HG02678 (cell line): ENCODE measurements at regions not wholly inside any gene's neighbourhood (a gene's known extent, or its start where the extent isn't known, plus 50 kb on each side); places are given as distances from the start of the nearest gene placed in this dataset.
A peak's percentile ranks its signal among the peaks of the same experiment; 100 is the strongest.

ENCODE experiments used
- ATAC-seq: cut with Tn5 transposase; IDR thresholded peaks from one replicate; pipeline ENCODE4 v1.9.1; 2021; ENCODE audit warnings: mild to moderate bottlenecking, moderate library complexity; ENCODE audit not compliant: unreplicated experiment

DNA sequence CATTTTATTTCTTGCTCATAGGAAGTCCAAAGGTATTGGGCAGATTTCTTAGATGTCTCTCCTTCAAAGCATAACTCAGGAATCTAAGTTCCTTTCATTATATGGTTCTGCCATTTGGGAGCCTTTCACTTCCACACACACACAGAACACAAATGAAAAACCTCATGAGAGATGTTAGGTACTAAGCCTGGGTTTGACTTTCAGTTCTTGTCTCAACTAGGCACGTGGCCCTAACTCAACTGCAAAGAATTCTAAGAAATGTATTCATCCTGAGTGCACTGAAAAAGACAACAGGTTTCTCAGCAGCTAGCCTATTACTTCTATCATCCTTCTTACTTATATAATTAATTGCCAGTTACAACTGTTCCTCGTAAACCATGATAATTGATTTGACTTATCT is 190.0 kb upstream of the SAMSN1 start:
- ATAC-seq, result peak; percentile 70

DNA sequence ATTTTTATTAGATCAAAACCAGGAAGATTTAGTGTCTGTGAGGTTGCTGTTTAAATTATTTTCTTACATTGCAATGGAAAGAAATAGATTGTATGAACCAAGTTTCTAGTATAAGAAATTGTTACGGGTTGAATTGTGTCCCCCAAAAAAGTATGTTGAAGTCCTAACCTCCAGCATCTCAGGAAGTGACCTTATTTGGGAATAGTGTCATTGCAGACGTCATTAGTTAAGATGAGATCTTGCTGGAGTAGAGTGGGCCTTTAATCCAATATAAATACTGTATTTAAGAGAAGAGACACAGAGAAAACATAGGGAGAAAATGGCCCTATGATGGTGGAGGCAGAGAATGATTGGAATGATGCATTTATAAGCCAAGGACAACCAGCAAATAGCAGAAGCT is 188.7 kb upstream of the SAMSN1 start:
- no peak for ATAC-seq

DNA sequence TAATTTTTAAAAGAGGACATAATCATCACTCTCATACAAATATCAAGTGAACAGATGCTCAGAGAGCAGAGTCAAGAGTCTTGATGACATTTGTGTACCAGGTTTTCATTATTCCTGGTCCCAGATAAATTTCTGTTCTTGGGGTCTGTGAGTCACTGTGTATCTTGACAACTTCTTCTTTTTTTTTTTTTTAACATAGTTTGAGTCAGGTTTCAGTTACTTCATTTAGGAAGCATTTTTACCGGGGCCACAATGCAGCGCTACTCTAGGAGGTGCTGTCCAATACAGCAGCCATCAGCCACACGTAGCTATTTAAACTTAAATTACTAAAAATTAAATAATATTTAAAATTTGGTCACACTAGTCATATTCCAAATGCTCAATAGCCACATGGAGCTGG is 188.1 kb upstream of the SAMSN1 start:
- no peak for ATAC-seq

DNA sequence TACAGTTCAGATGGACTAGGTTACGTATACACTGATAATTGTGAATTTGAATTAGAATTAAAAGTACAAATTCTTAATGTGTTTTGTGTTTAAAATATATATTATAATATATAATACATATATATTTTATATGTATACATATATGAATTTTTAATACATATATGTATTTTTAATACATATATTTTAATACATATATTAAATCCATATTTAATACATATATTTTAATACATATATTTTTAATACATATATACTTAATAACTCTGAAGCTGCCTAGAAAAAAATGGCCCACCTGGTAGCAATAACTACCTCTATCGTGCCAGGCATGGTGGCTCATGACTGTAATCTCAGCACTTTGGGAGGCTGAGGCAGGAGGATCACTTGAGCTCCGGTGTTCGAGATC is 179.1 kb upstream of the SAMSN1 start:
- no peak for ATAC-seq

DNA sequence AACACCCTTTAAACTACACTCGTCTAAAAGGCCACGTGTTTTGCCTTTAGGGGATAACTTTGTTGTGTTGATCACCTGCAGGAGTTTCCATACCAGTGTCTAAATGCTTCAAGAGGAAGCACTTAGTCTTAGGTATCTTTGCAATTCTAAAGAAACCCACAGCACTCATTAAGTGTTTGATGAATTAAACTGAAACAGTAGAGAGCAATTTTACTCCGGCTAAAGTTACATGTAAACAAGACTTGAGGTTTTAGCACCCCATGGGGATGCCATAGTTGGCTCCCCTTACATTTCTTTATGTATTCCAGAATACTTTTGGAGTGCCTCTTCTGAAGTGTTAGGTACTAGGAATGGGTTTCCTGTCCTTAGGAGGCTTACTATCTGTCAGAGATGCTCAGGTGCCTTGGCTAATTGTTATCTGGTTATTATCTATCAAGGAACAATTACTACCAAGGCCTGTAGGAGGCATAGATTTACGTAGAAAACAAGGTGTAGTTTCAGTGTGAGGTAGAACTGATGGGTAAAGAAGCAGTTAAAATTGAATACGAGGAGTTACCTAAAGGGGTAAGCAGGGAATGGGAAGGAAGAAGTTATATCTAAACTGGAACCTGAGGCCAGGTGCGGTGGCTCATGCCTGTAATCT is 176.8 kb upstream of the SAMSN1 start:
- ATAC-seq, result peak; percentile 52

DNA sequence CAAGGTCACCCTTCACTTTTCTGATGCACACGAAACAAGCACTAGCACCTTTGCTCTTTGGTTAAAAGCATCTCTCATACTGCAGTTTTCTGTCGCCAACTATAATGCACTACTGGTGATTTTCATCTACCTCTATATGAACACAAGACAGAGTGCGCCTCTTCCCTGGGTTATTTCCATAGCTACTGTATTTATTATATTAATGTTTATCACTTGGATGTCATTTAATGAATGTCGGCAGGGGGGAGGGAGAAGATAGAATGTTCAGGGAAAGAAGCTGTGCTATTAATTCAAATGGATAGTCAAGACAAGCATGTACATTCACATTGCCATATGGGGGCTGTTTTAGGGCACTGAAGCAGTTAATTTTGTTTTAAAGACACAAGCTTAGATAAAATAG is 174.1 kb upstream of the SAMSN1 start:
- ATAC-seq, result no peak

DNA sequence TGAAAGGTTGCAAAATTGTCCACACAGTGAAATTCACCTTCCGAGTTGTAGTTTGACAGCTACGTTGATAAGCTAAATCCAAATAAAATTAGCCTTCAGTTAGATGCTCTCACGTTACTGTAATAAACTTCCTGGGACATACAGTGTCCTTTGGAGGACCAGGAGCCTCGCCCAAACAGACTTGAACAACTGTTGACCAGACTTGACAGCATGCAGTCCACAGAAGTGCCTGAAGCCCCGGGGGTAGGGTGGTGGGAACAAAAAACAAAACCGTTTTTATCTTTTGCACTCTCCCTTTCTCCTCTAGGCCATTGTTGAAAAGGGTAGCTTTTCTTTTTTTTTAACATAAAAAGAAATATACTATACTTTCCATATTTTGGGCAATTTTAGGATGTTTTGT is 172.8 kb upstream of the SAMSN1 start:
- no peak for ATAC-seq

DNA sequence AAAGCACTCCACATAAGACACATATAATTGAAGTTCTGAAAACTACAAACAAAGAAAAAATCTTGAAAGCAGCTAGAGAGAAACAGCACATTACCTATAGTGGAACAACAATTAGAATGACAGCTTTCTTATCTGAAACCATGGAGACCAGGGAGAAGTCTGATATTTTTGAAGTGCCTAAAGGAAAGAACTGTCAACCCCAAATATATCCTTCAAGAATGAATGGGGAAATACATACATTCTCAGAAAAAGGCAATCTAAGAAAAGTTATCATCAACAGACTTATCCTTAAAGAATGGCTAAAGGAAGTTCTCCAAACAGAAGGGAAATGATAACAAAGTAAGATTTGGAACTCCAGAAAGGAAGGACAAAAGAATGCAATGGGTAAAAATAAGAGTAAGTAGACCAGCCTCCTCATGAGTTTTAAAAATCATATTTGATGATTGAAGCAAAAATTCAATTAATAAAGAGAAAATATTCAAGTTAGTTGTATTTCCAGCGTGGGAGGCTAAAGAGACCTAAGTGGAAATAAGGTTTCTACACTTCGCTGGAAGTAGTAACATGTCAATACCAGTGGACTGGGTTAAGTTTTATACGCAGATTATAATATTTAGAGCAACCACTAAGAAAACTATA is 170.8 kb upstream of the SAMSN1 start:
- no peak for ATAC-seq

DNA sequence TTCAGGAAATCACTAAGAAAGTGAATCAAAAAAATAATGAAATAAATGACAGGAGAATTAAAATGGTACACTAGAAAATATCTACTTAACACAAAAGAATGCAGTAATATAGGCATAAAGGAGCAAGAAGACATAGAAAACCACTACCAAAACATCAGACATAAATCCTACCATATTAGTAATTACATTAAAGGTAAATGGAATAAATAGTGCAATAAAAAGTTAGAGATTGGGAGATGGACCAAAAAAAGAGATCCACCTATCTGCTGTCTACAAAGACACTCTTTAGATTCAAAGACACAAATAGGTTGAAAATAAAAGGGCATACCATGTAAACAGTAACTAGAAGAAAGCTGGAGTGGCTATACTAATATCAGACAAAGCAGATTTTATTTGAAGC is 167.0 kb upstream of the SAMSN1 start:
- ATAC-seq, result no peak

DNA sequence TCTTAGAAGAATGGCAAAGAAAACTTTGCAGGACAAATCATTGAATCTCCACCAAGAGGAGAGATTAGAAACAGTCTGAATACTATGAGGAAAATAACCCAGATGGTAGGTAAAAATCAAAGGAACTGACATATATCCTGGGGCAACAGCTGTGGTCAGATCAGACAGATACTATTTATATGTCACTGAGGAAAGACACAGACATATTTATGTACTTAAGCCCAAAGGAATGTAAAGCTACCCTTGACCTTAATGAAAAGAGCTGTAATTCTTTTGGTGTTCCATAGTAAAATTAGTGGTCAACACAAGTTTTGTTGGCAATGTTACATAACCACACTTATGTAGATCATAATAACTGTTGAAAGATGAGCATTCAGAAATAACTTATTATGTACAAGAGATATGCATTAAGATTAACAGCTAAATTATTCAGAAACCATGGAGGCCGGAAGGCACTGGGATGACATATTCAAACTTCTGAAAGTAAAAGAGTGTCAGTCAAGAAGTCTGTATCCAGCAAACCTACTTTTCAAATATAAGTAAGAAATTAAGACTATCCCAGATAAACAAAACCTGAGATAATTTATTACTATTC is 166.1 kb upstream of the SAMSN1 start:
- no peak for ATAC-seq

DNA sequence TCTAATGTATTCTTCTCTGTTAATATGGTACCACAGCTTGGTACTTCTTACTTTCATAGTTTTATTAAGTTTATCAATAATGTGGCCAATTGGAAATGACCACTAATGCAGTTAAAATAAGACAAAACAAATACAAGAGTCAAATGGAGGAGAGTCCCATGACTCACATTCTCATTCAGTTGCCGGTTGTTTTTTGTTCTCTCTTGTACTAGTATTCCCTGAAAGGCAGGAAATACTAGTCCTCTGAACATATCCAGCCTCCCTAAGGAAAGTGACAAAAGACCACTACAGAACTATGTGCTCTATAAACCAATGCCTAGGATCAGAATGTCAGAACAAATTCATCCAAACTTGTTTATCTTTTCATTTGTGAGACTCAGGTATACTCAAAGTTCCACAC is 165.2 kb upstream of the SAMSN1 start:
- no peak for ATAC-seq

DNA sequence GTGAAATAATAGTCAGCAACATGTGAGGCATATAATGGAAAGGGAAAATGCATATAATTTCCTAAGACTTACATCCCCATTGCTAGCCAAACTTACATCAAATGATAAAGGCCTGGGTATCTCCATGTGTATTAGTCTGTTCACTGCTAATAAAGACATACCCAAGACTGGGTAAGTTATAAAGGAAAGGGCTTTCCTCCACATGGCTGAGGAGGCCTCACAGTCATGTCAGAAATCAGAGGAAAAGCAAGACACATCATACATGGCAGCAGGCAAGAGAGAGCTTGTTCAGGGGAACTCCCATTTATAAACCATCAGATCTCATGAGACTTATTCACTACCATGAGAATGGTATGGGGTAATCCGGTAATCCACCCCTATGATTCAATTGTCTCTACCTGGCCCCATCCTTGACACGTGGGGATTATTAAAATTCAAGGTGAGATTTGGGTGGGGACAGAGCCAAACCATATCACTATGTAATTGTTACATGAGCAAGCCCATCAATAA is 161.5 kb upstream of the SAMSN1 start:
- no peak for ATAC-seq

DNA sequence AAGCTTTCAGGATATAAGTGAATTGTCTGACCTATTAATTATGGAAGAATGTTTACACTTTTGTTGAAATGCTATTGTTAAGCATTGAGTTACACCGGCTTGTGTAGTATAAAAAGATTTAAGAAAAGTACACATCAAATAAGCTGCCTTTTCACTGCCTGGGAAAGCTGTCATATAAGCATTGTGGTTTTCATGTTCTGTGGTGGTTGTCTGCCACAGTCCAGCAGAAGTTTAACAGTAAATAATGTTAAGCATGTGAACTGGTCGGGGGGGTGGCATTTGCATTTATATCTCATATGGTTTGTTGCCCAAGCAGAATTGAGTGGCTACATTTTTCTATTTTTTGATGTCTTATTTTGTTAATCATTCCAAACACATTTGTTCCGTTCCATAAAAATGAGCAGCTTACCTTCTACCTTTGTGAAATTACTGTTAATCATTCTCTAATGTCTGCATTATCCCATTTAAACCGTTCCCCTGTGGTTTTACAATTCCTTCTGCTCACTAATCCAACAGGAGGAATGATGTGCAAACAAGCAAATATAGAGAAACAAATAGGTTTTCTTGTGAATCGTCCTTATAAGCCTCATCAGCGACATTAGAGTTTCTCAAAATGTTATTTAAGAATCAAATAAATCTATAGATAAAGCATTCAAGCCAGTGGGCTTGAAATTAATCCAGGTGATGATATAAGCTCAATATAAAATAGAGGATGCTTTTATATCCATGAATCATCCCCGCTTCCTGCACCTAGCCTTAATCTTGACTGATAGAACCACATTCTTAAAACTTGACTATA is 160.8 kb upstream of the SAMSN1 start:
- ATAC-seq, result no peak

DNA sequence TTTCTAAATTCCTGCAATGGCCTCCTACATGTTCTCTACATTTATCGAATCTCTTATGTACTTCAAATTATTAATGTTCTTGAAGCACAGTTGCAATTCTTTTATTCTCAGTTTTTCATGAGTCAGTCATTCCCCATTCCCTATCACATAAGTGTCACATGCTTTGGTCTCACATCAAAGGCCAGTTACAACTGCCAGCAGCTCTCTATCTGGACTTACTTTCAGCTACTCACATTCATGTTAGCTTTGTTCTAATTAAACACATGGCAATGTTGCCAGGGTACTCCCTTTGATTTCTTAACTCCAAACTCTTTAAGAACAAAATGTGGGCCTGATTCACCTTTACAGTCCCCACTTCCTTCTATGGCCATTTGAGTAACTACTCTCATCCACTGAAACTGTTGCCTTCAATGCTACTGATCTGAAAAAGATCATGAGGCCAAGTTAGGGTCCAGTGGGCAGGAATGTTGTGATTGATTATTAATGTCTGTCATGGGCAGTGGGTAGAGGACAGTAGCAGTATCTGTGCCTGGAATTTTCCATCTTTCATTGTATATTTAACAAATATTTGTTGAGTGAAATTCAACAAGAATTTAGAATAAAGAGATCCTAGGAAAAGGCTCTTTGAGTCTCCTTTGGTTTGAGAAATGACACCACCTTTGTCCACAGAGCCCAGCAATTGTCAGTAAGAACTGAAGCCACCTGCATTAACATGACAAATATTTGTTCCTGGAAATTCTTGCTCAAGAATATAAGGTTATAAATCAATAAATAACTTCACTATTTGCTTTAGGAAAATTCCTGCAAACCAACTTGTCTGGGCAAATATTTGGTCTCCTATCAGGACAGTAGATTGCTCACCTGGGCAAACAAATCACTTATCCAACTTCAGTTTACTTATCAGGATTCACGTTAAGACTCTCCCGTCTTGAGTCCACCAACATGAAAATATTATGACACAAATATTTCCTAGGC is 153.6 kb upstream of the SAMSN1 start:
- ATAC-seq, result no peak

DNA sequence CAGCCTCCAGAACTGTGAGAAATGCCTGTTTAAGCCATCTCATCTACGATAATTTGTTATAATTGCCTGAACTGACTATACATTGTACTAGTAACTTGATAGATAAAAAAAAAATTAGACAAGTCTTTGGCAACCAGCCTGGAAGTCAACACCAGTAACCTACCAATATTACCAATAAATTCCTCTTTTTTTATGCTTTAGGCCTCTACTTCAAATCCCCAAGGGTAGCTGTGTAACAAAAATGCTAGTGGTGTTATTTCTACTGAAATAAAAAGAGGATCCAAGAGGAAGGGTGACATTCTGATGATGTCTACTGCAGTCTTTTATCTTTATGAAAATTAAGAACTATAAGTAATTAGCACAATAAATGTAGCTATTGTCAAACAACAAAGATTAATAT is 151.7 kb upstream of the SAMSN1 start:
- no peak for ATAC-seq

DNA sequence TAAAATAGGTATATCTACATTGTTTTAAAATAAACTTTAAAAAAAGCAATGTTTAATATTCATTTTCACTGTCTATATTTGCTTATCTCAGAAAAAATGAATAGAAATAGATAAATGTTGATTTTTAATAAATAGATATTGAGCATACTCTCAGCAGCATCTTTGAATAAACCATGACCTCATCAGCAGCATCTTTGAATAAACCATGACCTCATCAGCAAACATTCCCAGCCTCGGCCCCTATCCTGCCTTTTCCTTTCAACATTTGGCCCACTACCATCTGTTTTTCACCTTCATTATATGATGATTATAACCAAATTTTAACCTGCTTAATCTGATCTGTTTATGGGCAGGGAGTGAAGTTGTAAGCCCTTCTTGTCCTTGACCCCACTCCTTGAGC is 148.7 kb upstream of the SAMSN1 start:
- ATAC-seq, result no peak

DNA sequence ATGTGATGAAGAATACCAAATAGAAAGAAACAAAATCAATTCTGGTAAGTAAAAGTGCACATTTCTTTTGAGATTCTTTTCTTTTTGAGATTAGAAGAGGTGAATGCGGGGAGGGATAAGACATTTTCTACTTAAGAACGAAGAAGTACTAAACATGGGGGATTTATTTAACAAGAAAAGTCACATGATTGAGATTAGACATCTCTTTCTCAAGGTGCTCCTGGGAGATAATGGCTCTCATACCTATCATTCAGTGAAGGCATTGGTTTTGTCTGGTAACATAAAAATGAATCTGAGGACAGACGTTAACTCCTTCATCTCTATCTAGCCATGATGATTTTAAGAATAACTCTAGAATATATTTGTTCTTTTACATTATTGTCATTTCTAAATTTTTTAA is 147.9 kb upstream of the SAMSN1 start:
- ATAC-seq, result no peak

DNA sequence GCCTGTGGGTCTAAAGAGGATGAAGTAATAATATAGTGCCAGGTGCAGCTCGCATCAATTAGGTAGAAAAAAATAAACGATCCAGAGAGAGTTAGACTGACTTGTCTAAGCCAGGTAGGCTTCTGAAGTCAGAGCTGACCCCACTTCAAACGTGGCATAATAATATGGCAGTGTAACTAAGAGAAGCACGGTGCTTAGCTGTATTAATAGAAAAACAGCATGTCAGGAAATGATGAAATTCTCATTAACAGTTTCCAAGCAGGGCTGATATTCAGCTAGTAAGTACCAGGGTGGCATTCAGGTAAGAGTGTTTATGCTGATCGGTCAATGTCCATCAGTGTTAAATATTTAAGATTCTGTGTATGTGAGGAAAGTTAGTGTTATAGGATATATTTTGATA is 145.8 kb upstream of the SAMSN1 start:
- ATAC-seq, result no peak

DNA sequence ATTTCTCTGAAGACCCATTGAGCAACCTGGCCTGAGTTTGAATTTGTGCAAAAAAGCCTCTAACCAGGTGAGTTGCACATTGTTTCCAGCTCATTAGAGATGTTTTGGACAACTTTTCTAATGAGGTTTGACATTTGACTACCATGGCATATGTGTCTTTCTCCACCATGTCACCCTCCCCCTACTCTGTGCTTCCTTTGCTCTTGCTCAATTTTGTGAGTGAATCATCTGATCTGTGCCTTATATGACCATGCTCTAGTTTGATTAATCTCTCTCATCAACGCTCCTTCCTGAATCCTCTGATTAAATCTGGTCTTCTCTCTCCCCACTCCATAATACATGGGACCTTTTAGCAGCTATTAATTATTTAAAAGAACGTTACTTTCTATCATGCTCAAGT is 144.8 kb upstream of the SAMSN1 start:
- no peak for ATAC-seq

DNA sequence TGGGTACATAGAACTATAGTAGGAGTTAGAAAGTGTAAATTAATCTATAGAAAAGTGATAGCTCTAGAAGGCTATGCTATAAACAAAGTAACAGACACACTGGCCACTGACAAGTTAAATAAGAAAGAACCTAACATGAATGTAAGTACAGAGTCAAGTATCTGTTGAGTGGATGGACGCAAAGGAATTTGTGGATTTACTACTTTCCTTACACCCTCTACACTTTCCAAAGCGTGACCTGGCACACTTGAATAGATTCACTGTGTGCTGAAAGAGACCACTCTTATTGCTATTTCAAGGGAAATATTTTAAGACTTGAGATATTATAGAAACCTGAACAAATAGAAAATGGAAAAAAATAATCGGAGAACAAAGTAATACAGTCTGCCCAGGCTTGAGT is 142.8 kb upstream of the SAMSN1 start:
- no peak for ATAC-seq

DNA sequence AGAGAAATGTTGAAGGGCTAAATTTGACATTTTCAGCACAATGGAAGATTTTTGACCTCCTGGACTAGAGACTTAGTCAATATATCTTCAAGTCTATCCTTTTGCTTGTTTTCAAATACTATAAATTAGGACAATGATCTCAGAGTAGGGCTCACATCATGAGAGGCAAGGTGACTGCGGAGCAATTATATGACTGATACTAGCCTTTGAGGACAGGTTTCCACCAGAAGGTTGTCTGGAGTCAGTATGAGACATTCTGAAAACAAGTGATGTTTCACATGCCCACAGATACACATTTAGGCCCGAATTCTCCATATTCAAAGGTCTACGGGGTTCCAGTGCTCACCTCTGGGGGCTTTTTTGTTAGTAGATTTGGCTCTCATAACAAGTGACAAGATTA is 142.3 kb upstream of the SAMSN1 start:
- ATAC-seq, result no peak
